RWPE2 (cell line): ENCODE measurements at regions not wholly inside any gene's neighbourhood (a gene's known extent, or its start where the extent isn't known, plus 50 kb on each side); places are given as distances from the start of the nearest gene placed in this dataset.

Experiments used
- ATAC-seq: fragments of 200-7000 bp; cut with Tn5 transposase; 3 replicates; pipeline ENCODE4 v1.9.1; 2021; ENCODE audit warnings: low read depth
- DNase-seq: peaks from one replicate; pipeline ENCODE4 v3.0.0-alpha.2; 2020; ENCODE audit warnings: low spot score
- H3K27ac ChIP-seq: fragments of 450-650 bp; 2 replicates; pipeline ENCODE4 v1.5.1; 2017; ENCODE audit warnings: mild to moderate bottlenecking; ENCODE audit not compliant: poor library complexity, severe bottlenecking
- H3K27me3 ChIP-seq: fragments of 250-450 bp; sonication (Bioruptor Pico); 2 replicates; pipeline ENCODE4 v1.5.1; 2021; ENCODE audit warnings: mild to moderate bottlenecking, moderate library complexity; ENCODE audit not compliant: insufficient read depth, poor library complexity, severe bottlenecking
- H3K36me3 ChIP-seq: fragments of 250-450 bp; sonication (Bioruptor Pico); 2 replicates; pipeline ENCODE4 v1.5.1; 2020; ENCODE audit warnings: low read depth, mild to moderate bottlenecking, moderate library complexity
- H3K4me1 ChIP-seq: fragments of 250-450 bp; sonication (Bioruptor Pico); 2 replicates; pipeline ENCODE4 v1.5.1; 2021; ENCODE audit warnings: mild to moderate bottlenecking, moderate library complexity; ENCODE audit not compliant: insufficient read depth, poor library complexity, severe bottlenecking
- H3K4me3 ChIP-seq: fragments of 250-450 bp; sonication (Bioruptor Pico); 2 replicates; pipeline ENCODE4 v1.5.1; 2021; ENCODE audit warnings: mild to moderate bottlenecking, moderate library complexity; ENCODE audit not compliant: severe bottlenecking
- H3K9me3 ChIP-seq: fragments of 250-450 bp; sonication (Bioruptor Pico); 2 replicates; pipeline ENCODE4 v1.5.1; 2021; ENCODE audit warnings: mild to moderate bottlenecking, moderate library complexity; ENCODE audit not compliant: severe bottlenecking
- CTCF ChIP-seq: fragments of 450-650 bp; IDR thresholded peaks from one replicate; pipeline ENCODE4 v1.5.1; 2017; ENCODE audit warnings: mild to moderate bottlenecking, moderate library complexity; ENCODE audit not compliant: poor library complexity, severe bottlenecking

GRCh38 chr9:20030671-20031070 lies 241.8 kb upstream of the SLC24A2 start:
- Histone ChIP-seq H3K9me3 (no peaks in the 10 kb centered on the region), H3K27ac (no peak overlapping the region), H3K4me1 (no peaks in the 10 kb centered on the region), H3K4me3 (no peak overlapping the region), H3K36me3 (no peaks in the 10 kb centered on the region), H3K27me3 (no peaks in the 10 kb centered on the region)
- no peak for TF ChIP-seq CTCF
- DNase-seq (no peak), ATAC-seq (no peak)

GRCh38 chr9:20030221-20030620 lies 241.4 kb upstream of the SLC24A2 start:
- H3K4me1 ChIP-seq = no peaks in the 10 kb centered on the region
- no peaks in the 10 kb centered on the region for H3K9me3 ChIP-seq
- no peak overlapping the region for H3K4me3 ChIP-seq
- no peak for TF ChIP-seq CTCF
- no peaks in the 10 kb centered on the region for H3K36me3 ChIP-seq
- no peaks in the 10 kb centered on the region for H3K27me3 ChIP-seq
- ATAC-seq = no peak
- no peak overlapping the region for H3K27ac ChIP-seq
- no peak for DNase-seq

GRCh38 chr9:20028849-20029231 lies 240.0 kb upstream of the SLC24A2 start:
- no peak for ATAC-seq
- no peak for TF ChIP-seq CTCF
- Histone ChIP-seq H3K4me3 (no peak overlapping the region), H3K27ac (no peak overlapping the region), H3K27me3 (no peaks in the 10 kb centered on the region), H3K4me1 (no peaks in the 10 kb centered on the region), H3K9me3 (no peaks in the 10 kb centered on the region), H3K36me3 (no peaks in the 10 kb centered on the region)
- no peak for DNase-seq

- Histone ChIP-seq H3K4me1 (no peaks in the 10 kb centered on the region), H3K36me3 (no peaks in the 10 kb centered on the region), H3K4me3 (no peak overlapping the region), H3K27ac (no peak overlapping the region), H3K9me3 (no peaks in the 10 kb centered on the region), H3K27me3 (no peaks in the 10 kb centered on the region)
- ATAC-seq (no peak), DNase-seq (no peak)
- TF ChIP-seq CTCF = no peak
Observed at GRCh38 chr9:20028192-20028848, 239.5 kb upstream of the SLC24A2 start.

GRCh38 chr9:20023961-20024571 lies 235.2 kb upstream of the SLC24A2 start:
- no peak for TF ChIP-seq CTCF
- ATAC-seq = no peak
- H3K9me3 ChIP-seq = no peaks in the 10 kb centered on the region

More at GRCh38 chr9:20023961-20024571, 235.2 kb upstream of the SLC24A2 start:
- H3K4me3 ChIP-seq = no peak overlapping the region
- no peaks in the 10 kb centered on the region for H3K27me3 ChIP-seq
- no peak for DNase-seq
- H3K4me1 ChIP-seq = no peaks in the 10 kb centered on the region
- H3K27ac ChIP-seq = no peak overlapping the region
- no peaks in the 10 kb centered on the region for H3K36me3 ChIP-seq
